ENCODE measurements at regions not wholly inside any gene's neighbourhood (a gene's known extent, or its start where the extent isn't known, plus 50 kb on each side); places are given as distances from the start of the nearest gene placed in this dataset.
"Not testable (repeated sequence)": the region's sequence is repeated elsewhere in the genome, so short reads cannot be mapped to it uniquely, and the experiment has no call there.

DNA sequence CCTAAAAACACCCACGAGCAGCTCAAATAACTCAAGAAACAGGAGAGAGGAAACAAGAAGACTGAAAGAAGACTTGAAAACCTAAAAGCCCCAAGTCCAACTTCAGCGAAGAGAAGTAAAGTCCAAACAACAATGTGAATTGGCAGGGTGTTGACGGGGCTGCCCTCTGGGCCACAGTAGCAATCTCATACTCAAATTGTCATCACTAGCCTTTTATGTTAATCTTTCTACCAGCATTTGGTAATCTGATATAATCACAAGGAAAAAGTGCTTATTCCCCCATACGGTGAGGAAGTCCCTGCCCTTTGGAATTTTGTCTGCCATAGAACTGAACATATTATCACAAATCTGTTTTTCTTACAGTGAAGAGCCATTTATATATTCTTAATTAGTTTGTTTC, 51.5 kb upstream of the IFNE start:
- no peak overlapping the region for H3K4me3 ChIP-seq (ENCODE audit: insufficient read depth, low read depth, low read length)
- H3K9me3 ChIP-seq (ENCODE audit: control insufficient read depth, low read length): no peaks in the 10 kb centered on the region
- no peaks in the 10 kb centered on the region for H3K4me1 ChIP-seq (ENCODE audit: control insufficient read depth, insufficient read depth, low read length)
- H3K27ac ChIP-seq (ENCODE audit: insufficient read depth, low read depth, low read length, poor library complexity, severe bottlenecking): no peak overlapping the region
- H3K36me3 ChIP-seq (ENCODE audit: control insufficient read depth, insufficient read depth, low read length): no peaks in the 10 kb centered on the region
- 60 to 66% methylated on average over 3 to 4 of the region's 4 CpGs for WGBS, 2 experiments
- no peaks in the 10 kb centered on the region for H3K27me3 ChIP-seq (ENCODE audit: control insufficient read depth, insufficient read depth, low read length, poor library complexity, severe bottlenecking)

DNA sequence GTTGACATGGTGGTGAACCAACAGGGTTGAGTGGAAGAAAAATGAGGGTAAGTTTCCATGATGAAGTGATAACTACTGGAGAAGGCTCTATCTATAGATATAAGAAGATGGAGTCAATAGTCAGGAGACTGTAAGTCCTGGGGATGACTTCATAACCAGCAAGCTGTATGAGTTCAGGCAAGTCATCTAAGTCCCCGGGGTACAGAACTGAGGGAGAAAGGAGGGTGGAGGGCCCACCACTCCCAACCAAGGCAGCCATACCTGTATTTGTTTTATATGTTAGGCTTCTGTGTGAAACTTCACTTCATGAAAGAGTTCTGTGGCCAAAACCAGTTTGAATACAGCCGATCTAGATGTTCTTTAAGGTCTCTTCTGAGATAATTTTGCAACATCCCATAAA, 53.3 kb upstream of the IFNE start:
- 94 to 95% methylated on average over 2 of the region's 2 CpGs for WGBS, 2 experiments
- Histone ChIP-seq H3K27ac (ENCODE audit: insufficient read depth, low read depth, low read length, poor library complexity, severe bottlenecking) (no peak overlapping the region), H3K4me1 (ENCODE audit: control insufficient read depth, insufficient read depth, low read length) (no peaks in the 10 kb centered on the region)

DNA sequence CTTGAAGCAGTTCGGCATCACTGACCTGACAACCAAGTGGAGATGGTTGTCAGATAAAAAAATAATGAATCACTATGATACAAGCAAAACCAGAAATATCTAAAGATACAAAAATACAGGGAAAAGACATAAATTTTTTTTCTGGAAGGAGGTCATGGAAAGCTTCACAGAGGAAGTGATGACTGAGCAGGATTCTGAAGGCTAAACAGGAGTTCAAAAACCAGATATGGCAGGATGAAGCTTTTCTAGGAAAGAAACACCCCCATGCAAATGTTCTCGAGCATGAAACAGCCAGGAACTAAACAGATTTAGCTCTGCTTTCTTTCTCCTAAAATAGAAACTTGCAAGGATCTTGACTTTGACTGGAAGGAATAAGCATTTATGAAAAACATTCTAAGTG, 60.7 kb upstream of the IFNE start:
- H3K27me3 ChIP-seq (ENCODE audit: control insufficient read depth, insufficient read depth, low read length, poor library complexity, severe bottlenecking): no peaks in the 10 kb centered on the region
- H3K27ac ChIP-seq (ENCODE audit: insufficient read depth, low read depth, low read length, poor library complexity, severe bottlenecking): no peak overlapping the region
- no peaks in the 10 kb centered on the region for H3K4me1 ChIP-seq (ENCODE audit: control insufficient read depth, insufficient read depth, low read length)
- H3K36me3 ChIP-seq (ENCODE audit: control insufficient read depth, insufficient read depth, low read length): no peaks in the 10 kb centered on the region
- WGBS, 2 experiments: 75 to 90% methylated on average over 1 of the region's 2 CpGs
- H3K4me3 ChIP-seq (ENCODE audit: insufficient read depth, low read depth, low read length): no peak overlapping the region
- H3K9me3 ChIP-seq (ENCODE audit: control insufficient read depth, low read length): no peaks in the 10 kb centered on the region

More for the DNA sequence above, 53.3 kb upstream of the IFNE start:
- Histone ChIP-seq H3K36me3 (ENCODE audit: control insufficient read depth, insufficient read depth, low read length) (no peaks in the 10 kb centered on the region), H3K27me3 (ENCODE audit: control insufficient read depth, insufficient read depth, low read length, poor library complexity, severe bottlenecking) (no peaks in the 10 kb centered on the region), H3K9me3 (ENCODE audit: control insufficient read depth, low read length) (no peaks in the 10 kb centered on the region), H3K4me3 (ENCODE audit: insufficient read depth, low read depth, low read length) (no peak overlapping the region)

DNA sequence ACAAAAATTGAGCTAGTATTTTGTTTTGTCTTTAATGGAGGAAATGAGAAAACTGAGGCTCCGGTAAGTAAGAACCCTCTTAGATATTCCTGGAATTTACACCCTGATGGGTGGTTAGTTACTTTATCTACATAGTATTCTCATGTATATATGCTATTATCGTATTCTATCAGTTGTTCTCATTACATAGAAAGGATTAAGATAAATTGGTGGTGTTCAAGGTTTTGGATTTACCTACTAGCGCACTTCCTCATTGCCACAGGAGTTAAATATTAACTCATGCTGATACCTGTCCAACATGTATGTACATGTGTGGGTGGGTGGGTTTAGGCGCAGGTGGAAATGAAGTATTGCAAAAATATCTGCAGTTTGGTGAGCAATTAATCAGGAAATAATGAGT, 61.1 kb upstream of the IFNE start:
- no peak overlapping the region for H3K4me3 ChIP-seq (ENCODE audit: insufficient read depth, low read depth, low read length)
- WGBS, 2 experiments: 93 to 98% methylated on average over 2 to 3 of the region's 4 CpGs
- no peaks in the 10 kb centered on the region for H3K4me1 ChIP-seq (ENCODE audit: control insufficient read depth, insufficient read depth, low read length)
- H3K9me3 ChIP-seq (ENCODE audit: control insufficient read depth, low read length): no peaks in the 10 kb centered on the region
- no peaks in the 10 kb centered on the region for H3K27me3 ChIP-seq (ENCODE audit: control insufficient read depth, insufficient read depth, low read length, poor library complexity, severe bottlenecking)
- H3K27ac ChIP-seq (ENCODE audit: insufficient read depth, low read depth, low read length, poor library complexity, severe bottlenecking): no peak overlapping the region
- H3K36me3 ChIP-seq (ENCODE audit: control insufficient read depth, insufficient read depth, low read length): no peaks in the 10 kb centered on the region

DNA sequence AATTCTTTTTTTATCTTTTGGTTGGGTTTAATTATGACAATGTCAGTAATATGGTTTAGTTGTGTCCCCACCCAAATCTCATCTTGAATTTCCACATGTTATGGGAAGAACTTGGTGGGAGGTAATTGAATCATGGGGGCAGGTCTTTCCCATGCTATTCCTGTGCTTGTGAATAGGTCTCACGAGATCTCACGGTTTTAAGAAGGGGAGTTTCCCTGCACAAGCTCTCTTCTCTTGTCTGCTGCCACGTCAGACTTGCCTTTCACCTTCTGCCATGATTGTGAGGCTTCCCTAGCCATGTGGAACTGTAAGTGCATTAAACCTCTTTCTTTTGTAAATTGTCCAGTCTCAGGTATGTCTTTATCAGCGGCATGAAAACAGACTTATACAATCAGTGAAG, 61.7 kb upstream of the IFNE start:
- H3K4me1 ChIP-seq (ENCODE audit: control insufficient read depth, insufficient read depth, low read length); H3K9me3 ChIP-seq (ENCODE audit: control insufficient read depth, low read length); H3K27me3 ChIP-seq (ENCODE audit: control insufficient read depth, insufficient read depth, low read length, poor library complexity, severe bottlenecking); H3K27ac ChIP-seq (ENCODE audit: insufficient read depth, low read depth, low read length, poor library complexity, severe bottlenecking); H3K4me3 ChIP-seq (ENCODE audit: insufficient read depth, low read depth, low read length); H3K36me3 ChIP-seq (ENCODE audit: control insufficient read depth, insufficient read depth, low read length): not testable (repeated sequence)
- 75 to 81% methylated on average over 4 of the region's 4 CpGs for WGBS, 2 experiments

DNA sequence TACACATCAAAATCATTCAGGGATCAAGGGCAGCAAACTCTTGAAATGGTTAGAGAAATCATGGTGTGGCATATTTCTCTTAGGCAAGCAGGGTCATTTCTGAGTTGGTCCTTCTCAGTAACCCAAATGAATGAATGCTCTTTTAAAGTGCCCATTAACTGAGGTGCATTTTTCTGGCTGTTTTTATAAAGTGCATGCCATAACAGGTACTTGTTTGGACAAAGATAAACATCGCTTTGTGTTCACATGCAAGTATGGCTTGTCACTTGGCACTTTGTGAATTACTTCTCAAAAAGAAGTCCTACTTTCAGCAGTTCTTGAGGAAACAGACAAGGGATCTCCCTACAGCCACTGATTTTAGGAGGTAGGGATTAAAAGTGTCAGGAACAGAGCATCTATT, 64.8 kb upstream of the IFNE start:
- H3K36me3 ChIP-seq (ENCODE audit: control insufficient read depth, insufficient read depth, low read length): no peaks in the 10 kb centered on the region
- H3K9me3 ChIP-seq (ENCODE audit: control insufficient read depth, low read length): no peaks in the 10 kb centered on the region
- H3K27me3 ChIP-seq (ENCODE audit: control insufficient read depth, insufficient read depth, low read length, poor library complexity, severe bottlenecking): no peaks in the 10 kb centered on the region
- 96% methylated on average over 1 of the region's 1 CpG for WGBS, 2 experiments
- no peak overlapping the region for H3K27ac ChIP-seq (ENCODE audit: insufficient read depth, low read depth, low read length, poor library complexity, severe bottlenecking)
- H3K4me3 ChIP-seq (ENCODE audit: insufficient read depth, low read depth, low read length): no peak overlapping the region
- no peaks in the 10 kb centered on the region for H3K4me1 ChIP-seq (ENCODE audit: control insufficient read depth, insufficient read depth, low read length)

DNA sequence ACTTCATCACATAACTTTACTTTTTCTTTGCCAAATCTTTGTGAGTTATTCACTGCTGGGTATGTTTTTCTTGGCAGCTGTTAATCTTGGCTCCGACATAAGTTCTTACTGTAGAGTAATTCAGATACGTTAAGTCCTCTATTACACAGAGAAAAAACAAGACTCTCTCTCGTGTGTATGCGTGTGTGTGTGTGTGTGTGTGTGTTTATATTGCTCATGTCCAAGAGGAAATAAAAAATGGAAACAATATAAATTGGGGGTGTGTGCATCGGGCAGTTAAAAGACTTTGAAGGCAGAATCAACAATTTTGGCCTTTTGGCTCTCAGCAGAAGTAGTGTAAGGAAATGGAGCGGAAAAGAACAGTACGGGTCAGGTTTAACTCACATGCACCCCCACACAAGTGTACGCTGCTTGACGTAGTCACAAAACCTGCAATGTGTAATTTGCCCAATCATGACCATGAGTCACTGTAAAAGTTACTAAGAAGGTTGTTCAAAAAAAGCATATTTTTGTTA, 67.2 kb upstream of the IFNE start:
- no peaks in the 10 kb centered on the region for H3K27me3 ChIP-seq (ENCODE audit: control insufficient read depth, insufficient read depth, low read length, poor library complexity, severe bottlenecking)
- H3K36me3 ChIP-seq (ENCODE audit: control insufficient read depth, insufficient read depth, low read length): no peaks in the 10 kb centered on the region
- no peak overlapping the region for H3K27ac ChIP-seq (ENCODE audit: insufficient read depth, low read depth, low read length, poor library complexity, severe bottlenecking)
- 83 to 84% methylated on average over 7 to 9 of the region's 9 CpGs for WGBS, 2 experiments
- no peak overlapping the region for H3K4me3 ChIP-seq (ENCODE audit: insufficient read depth, low read depth, low read length)
- no peaks in the 10 kb centered on the region for H3K4me1 ChIP-seq (ENCODE audit: control insufficient read depth, insufficient read depth, low read length)
- no peaks in the 10 kb centered on the region for H3K9me3 ChIP-seq (ENCODE audit: control insufficient read depth, low read length)

DNA sequence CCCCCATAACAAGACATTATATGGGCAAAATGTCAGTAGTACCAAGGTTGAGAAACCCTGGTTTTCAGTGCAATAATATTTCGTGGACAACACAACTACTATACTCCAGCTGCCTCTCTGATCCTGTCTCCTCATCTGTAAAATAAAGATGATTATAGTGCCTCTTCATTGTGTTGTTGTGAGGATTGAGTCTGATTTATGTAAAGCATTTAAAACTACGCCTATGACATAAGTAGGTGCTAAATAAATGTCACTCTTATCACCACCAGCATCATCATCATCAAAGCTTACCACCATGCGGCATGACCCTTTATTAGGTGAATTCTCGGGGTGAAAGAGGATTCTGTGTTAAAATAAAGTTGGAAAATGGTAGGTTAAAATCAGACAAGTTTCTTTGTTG, 67.8 kb upstream of the IFNE start:
- Histone ChIP-seq H3K9me3 (ENCODE audit: control insufficient read depth, low read length) (no peaks in the 10 kb centered on the region), H3K36me3 (ENCODE audit: control insufficient read depth, insufficient read depth, low read length) (no peaks in the 10 kb centered on the region), H3K4me1 (ENCODE audit: control insufficient read depth, insufficient read depth, low read length) (no peaks in the 10 kb centered on the region), H3K27ac (ENCODE audit: insufficient read depth, low read depth, low read length, poor library complexity, severe bottlenecking) (no peak overlapping the region), H3K27me3 (ENCODE audit: control insufficient read depth, insufficient read depth, low read length, poor library complexity, severe bottlenecking) (no peaks in the 10 kb centered on the region), H3K4me3 (ENCODE audit: insufficient read depth, low read depth, low read length) (no peak overlapping the region)
- 87 to 100% methylated on average over 2 of the region's 4 CpGs for WGBS, 2 experiments

DNA sequence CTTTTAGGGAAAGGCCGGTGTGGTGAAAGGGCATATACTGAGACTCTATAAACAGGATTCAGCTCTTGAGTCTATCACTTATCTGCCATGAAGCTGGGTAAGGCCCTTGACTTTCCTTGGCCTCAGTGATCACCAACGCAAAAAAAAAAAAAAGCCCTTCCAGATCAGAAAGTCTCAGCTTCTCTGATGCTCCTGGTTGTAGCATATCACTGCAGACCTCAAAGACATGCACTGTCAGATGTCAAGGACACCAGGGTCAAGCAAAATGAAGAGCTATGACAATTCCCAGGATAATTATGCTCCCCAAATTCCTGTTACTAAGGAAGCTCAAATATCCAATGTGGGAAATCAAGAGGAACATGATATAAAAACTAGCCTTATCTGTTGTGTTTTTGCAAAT, 68.3 kb upstream of the IFNE start:
- Histone ChIP-seq H3K4me3 (ENCODE audit: insufficient read depth, low read depth, low read length) (no peak overlapping the region), H3K9me3 (ENCODE audit: control insufficient read depth, low read length) (no peaks in the 10 kb centered on the region), H3K27me3 (ENCODE audit: control insufficient read depth, insufficient read depth, low read length, poor library complexity, severe bottlenecking) (no peaks in the 10 kb centered on the region), H3K4me1 (ENCODE audit: control insufficient read depth, insufficient read depth, low read length) (no peaks in the 10 kb centered on the region), H3K27ac (ENCODE audit: insufficient read depth, low read depth, low read length, poor library complexity, severe bottlenecking) (no peak overlapping the region), H3K36me3 (ENCODE audit: control insufficient read depth, insufficient read depth, low read length) (no peaks in the 10 kb centered on the region)
- 90 to 97% methylated on average over 2 of the region's 2 CpGs for WGBS, 2 experiments

DNA sequence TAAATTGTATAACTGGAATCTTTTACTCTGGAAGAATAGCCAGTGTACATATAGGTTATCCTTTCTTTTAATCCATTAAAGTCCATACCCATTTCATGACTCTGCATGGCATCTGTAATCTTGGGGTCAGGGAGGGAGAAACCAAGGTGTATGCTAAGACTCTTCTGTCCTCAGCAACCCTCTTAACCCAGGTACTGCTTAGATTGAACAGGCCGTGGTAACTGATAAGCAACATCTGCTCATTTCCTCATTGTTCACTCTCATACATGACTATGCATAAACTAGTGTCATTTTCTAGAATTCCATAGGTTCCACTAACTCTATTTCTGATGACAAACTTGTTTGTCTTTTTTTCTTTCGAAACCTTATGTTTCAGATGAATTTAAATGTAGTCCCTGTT, 69.3 kb upstream of the IFNE start:
- 93 to 97% methylated on average over 2 of the region's 2 CpGs for WGBS, 2 experiments
- Histone ChIP-seq H3K4me3 (ENCODE audit: insufficient read depth, low read depth, low read length) (no peak overlapping the region), H3K36me3 (ENCODE audit: control insufficient read depth, insufficient read depth, low read length) (no peaks in the 10 kb centered on the region), H3K27ac (ENCODE audit: insufficient read depth, low read depth, low read length, poor library complexity, severe bottlenecking) (no peak overlapping the region), H3K27me3 (ENCODE audit: control insufficient read depth, insufficient read depth, low read length, poor library complexity, severe bottlenecking) (no peaks in the 10 kb centered on the region), H3K9me3 (ENCODE audit: control insufficient read depth, low read length) (no peaks in the 10 kb centered on the region), H3K4me1 (ENCODE audit: control insufficient read depth, insufficient read depth, low read length) (no peaks in the 10 kb centered on the region)

Measured in ectodermal cell (in vitro differentiated cells).